ENCODE measurements at regions not wholly inside any gene's neighbourhood (a gene's known extent, or its start where the extent isn't known, plus 50 kb on each side); places are given as distances from the start of the nearest gene placed in this dataset.

- Histone ChIP-seq H3K4me2 (ENCODE audit: control insufficient read depth, extremely low read depth, insufficient read depth, low read depth, low read length) (no peak overlapping the region), H3K36me3 (ENCODE audit: control insufficient read depth in 2 of 2, extremely low read depth in 1 of 2, insufficient read depth in 2 of 2, low read length in 2 of 2) (no peaks in the 10 kb centered on the region), H3K9ac (ENCODE audit: control insufficient read depth, extremely low read depth, insufficient read depth, low read length) (no peak overlapping the region), H3K4me3 (ENCODE audit: control insufficient read depth in 2 of 3, extremely low read depth in 1 of 3, insufficient read depth in 2 of 3, low read depth in 1 of 3, low read length in 3 of 3) (no peak overlapping the region), H2AFZ (ENCODE audit: control insufficient read depth, low read length) (no peak overlapping the region), H3K9me1 (ENCODE audit: control insufficient read depth, extremely low read depth, insufficient read depth, low read length) (no peaks in the 10 kb centered on the region), H4K20me1 (ENCODE audit: control insufficient read depth, extremely low read depth, insufficient read depth, low read length) (no peaks in the 10 kb centered on the region), H3K27ac (ENCODE audit: control insufficient read depth, insufficient read depth, low read length) (no peak overlapping the region), H3K79me2 (ENCODE audit: control insufficient read depth, insufficient read depth, low read length) (no peaks in the 10 kb centered on the region), H3K4me1 (ENCODE audit: control insufficient read depth, extremely low read depth, insufficient read depth, low read length) (no peaks in the 10 kb centered on the region), H3K27me3 (ENCODE audit: control insufficient read depth, extremely low read depth, insufficient read depth, low read length) (peaks cover 22% of the 10 kb centered on the region), H3K9me3 (ENCODE audit: control insufficient read depth, low read depth, low read length) (no peaks in the 10 kb centered on the region)
- DNase-seq (ENCODE audit: low read depth, low spot score) (no peak), FAIRE-seq (no peak)
- dilution Hi-C loops (cut with MboI; ENCODE audit: extremely low pct_ligation_motif_present, low sequenced_read_pairs), result no loop called here
- TF ChIP-seq EZH2 (IDR thresholded peaks at IDR 0.05; ENCODE audit: low read length) (no peak), CTCF (optimal IDR thresholded peaks at IDR 0.05 in 1 of 3, IDR thresholded peaks at IDR 0.05 in 1 of 3, conservative IDR thresholded peaks at IDR 0.05 in 1 of 3; ENCODE audit: extremely low read depth in 1 of 3, insufficient read depth in 2 of 3, low read length in 3 of 3) (no peak)
Measured at GRCh38 chr16:86052115-86052670, 153.2 kb downstream of the IRF8 start.

- no peaks in the 10 kb centered on the region for H3K9me1 ChIP-seq (ENCODE audit: control insufficient read depth, extremely low read depth, insufficient read depth, low read length)
- H3K27ac ChIP-seq (ENCODE audit: control insufficient read depth, insufficient read depth, low read length), result no peak overlapping the region
- dilution Hi-C loops (cut with MboI; ENCODE audit: extremely low pct_ligation_motif_present, low sequenced_read_pairs), result no loop called here
- no peaks in the 10 kb centered on the region for H3K36me3 ChIP-seq (ENCODE audit: control insufficient read depth in 2 of 2, extremely low read depth in 1 of 2, insufficient read depth in 2 of 2, low read length in 2 of 2)
- H3K4me1 ChIP-seq (ENCODE audit: control insufficient read depth, extremely low read depth, insufficient read depth, low read length), result no peaks in the 10 kb centered on the region
- no peaks in the 10 kb centered on the region for H3K9me3 ChIP-seq (ENCODE audit: control insufficient read depth, low read depth, low read length)
- H3K79me2 ChIP-seq (ENCODE audit: control insufficient read depth, insufficient read depth, low read length), result no peaks in the 10 kb centered on the region
- H3K4me2 ChIP-seq (ENCODE audit: control insufficient read depth, extremely low read depth, insufficient read depth, low read depth, low read length), result no peak overlapping the region
- no peak for DNase-seq (ENCODE audit: low read depth, low spot score)
- H4K20me1 ChIP-seq (ENCODE audit: control insufficient read depth, extremely low read depth, insufficient read depth, low read length), result no peaks in the 10 kb centered on the region
- TF ChIP-seq CTCF (optimal IDR thresholded peaks at IDR 0.05 in 1 of 3, IDR thresholded peaks at IDR 0.05 in 1 of 3, conservative IDR thresholded peaks at IDR 0.05 in 1 of 3; ENCODE audit: extremely low read depth in 1 of 3, insufficient read depth in 2 of 3, low read length in 3 of 3), result no peak
- no peak for TF ChIP-seq EZH2 (IDR thresholded peaks at IDR 0.05; ENCODE audit: low read length)
- peaks cover 22% of the 10 kb centered on the region for H3K27me3 ChIP-seq (ENCODE audit: control insufficient read depth, extremely low read depth, insufficient read depth, low read length)
- FAIRE-seq, result no peak
- H2AFZ ChIP-seq (ENCODE audit: control insufficient read depth, low read length), result no peak overlapping the region
- no peak overlapping the region for H3K4me3 ChIP-seq (ENCODE audit: control insufficient read depth in 2 of 3, extremely low read depth in 1 of 3, insufficient read depth in 2 of 3, low read depth in 1 of 3, low read length in 3 of 3)
- no peak overlapping the region for H3K9ac ChIP-seq (ENCODE audit: control insufficient read depth, extremely low read depth, insufficient read depth, low read length)
Measured at GRCh38 chr16:86052926-86053325, 154.0 kb downstream of the IRF8 start.

Data from keratinocyte (primary cell).